SKM-1 treated with dmso at 0.1 percent for 144 hours (cell line): ENCODE measurements at regions not wholly inside any gene's neighbourhood (a gene's known extent, or its start where the extent isn't known, plus 50 kb on each side); places are given as distances from the start of the nearest gene placed in this dataset.
"Not testable (repeated sequence)": the region's sequence is repeated elsewhere in the genome, so short reads cannot be mapped to it uniquely, and the experiment has no call there.

Source experiments
- DNase-seq: peaks from one replicate; lab custom pipeline; 2025; ENCODE audit not compliant: unreplicated experiment; lab: John Stamatoyannopoulos, UW

- no peak for DNase-seq
Observed at GRCh38 chr1:219731771-219732170, 118.9 kb upstream of the ZC3H11B start.

GRCh38 chr1:219726480-219727272 is 113.8 kb upstream of the ZC3H11B start:
- no peak for DNase-seq

- no peak for DNase-seq
Observed at GRCh38 chr1:219724440-219724839, 111.5 kb upstream of the ZC3H11B start.

GRCh38 chr1:219717536-219717935 is 104.6 kb upstream of the ZC3H11B start:
- DNase-seq = no peak

- DNase-seq = no peak
Observed at GRCh38 chr1:219716611-219717114, 103.8 kb upstream of the ZC3H11B start.

GRCh38 chr1:219713981-219714381 is 101.1 kb upstream of the ZC3H11B start:
- DNase-seq = no peak

GRCh38 chr1:219712506-219712905 is 99.6 kb upstream of the ZC3H11B start:
- DNase-seq = no peak

GRCh38 chr1:219710529-219711194 is 97.8 kb upstream of the ZC3H11B start:
- no peak for DNase-seq

- no peak for DNase-seq
Observed at GRCh38 chr1:219708919-219709543, 96.1 kb upstream of the ZC3H11B start.

- not testable (repeated sequence) for DNase-seq
Observed at GRCh38 chr1:219707885-219708284, 95.0 kb upstream of the ZC3H11B start.

- not testable (repeated sequence) for DNase-seq
Observed at GRCh38 chr1:219704331-219704730, 91.4 kb upstream of the ZC3H11B start.

GRCh38 chr1:219703368-219703639 is 90.4 kb upstream of the ZC3H11B start:
- no peak for DNase-seq

- DNase-seq = no peak
Observed at GRCh38 chr1:219701476-219701875, 88.6 kb upstream of the ZC3H11B start.

- no peak for DNase-seq
Observed at GRCh38 chr1:219699870-219700269, 87.0 kb upstream of the ZC3H11B start.

- no peak for DNase-seq
Observed at GRCh38 chr1:219697682-219698081, 84.8 kb upstream of the ZC3H11B start.

GRCh38 chr1:219692981-219693380 is 80.1 kb upstream of the ZC3H11B start:
- no peak for DNase-seq

- DNase-seq = no peak
Observed at GRCh38 chr1:219689774-219690173, 76.9 kb upstream of the ZC3H11B start.

- no peak for DNase-seq
Observed at GRCh38 chr1:219687779-219688178, 74.9 kb upstream of the ZC3H11B start.

GRCh38 chr1:219686171-219686570 is 73.3 kb upstream of the ZC3H11B start:
- DNase-seq = no peak

GRCh38 chr1:219682788-219683187 is 69.9 kb upstream of the ZC3H11B start:
- DNase-seq = no peak

GRCh38 chr1:219681876-219682275 is 69.0 kb upstream of the ZC3H11B start:
- no peak for DNase-seq
